GM12864 (cell line): ENCODE measurements at regions not wholly inside any gene's neighbourhood (a gene's known extent, or its start where the extent isn't known, plus 50 kb on each side); places are given as distances from the start of the nearest gene placed in this dataset.

Source experiments
- DNase-seq: peaks from one replicate; pipeline ENCODE4 v3.0.0-alpha.2; 2011; ENCODE audit warnings: low read depth
- H3K4me3 ChIP-seq: 2 replicates; pipeline ENCODE4 v1.5.1; 2011; ENCODE audit warnings: mild to moderate bottlenecking, low read depth, low read length, control low read depth
- TF ChIP-seq, protein P1 (sequence below): IDR thresholded peaks from 2 replicates; pipeline ENCODE4 v1.5.1; 2011; ENCODE audit warnings: low read depth, mild to moderate bottlenecking, moderate library complexity, low read length, control low read depth, inconsistent platforms; ENCODE audit errors: missing control alignments

DNA sequence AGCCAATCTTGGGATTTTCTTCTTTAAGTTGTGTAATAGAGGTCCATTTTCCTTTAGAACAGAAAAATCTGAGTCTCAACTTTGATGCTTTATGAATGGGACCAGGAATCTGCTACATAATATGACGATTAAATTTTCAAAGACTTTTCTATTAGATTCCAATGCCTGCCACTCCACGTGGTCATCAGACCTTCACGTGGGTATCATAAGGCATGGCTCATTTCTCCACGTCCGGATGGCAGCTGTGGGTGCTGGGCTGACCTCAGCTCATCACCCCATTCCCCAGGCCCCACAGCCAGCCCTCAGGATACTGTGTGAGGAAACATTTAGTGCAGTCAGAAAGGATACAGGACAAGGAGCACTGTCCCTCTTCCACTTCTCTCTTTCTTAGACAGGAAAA, 159.7 kb downstream of the SEMA6D start:
- H3K4me3 ChIP-seq = no peak overlapping the region
- DNase-seq = no peak
- TF ChIP-seq, protein P1, sequence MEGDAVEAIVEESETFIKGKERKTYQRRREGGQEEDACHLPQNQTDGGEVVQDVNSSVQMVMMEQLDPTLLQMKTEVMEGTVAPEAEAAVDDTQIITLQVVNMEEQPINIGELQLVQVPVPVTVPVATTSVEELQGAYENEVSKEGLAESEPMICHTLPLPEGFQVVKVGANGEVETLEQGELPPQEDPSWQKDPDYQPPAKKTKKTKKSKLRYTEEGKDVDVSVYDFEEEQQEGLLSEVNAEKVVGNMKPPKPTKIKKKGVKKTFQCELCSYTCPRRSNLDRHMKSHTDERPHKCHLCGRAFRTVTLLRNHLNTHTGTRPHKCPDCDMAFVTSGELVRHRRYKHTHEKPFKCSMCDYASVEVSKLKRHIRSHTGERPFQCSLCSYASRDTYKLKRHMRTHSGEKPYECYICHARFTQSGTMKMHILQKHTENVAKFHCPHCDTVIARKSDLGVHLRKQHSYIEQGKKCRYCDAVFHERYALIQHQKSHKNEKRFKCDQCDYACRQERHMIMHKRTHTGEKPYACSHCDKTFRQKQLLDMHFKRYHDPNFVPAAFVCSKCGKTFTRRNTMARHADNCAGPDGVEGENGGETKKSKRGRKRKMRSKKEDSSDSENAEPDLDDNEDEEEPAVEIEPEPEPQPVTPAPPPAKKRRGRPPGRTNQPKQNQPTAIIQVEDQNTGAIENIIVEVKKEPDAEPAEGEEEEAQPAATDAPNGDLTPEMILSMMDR = no peak

DNA sequence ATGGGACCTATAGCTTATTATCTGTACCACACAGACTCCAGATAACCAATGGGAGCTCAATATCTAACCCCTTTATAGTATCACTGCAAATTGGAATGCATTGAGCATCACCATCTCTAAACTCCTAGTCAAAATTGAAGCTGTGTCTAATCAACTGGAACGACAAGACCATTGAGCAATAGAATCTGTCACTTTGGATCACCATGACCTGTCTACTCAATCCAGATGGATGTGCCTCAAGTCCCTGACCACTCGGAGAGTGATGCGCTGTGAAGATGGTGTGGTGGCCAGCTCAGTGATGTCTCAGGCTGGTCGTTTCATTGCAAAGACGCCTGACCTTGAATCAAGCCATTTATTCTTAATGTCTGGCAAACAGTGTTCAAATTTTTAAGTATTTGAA, 160.5 kb downstream of the SEMA6D start:
- TF ChIP-seq, protein P1 = no peak
- DNase-seq = no peak
- H3K4me3 ChIP-seq = no peak overlapping the region

DNA sequence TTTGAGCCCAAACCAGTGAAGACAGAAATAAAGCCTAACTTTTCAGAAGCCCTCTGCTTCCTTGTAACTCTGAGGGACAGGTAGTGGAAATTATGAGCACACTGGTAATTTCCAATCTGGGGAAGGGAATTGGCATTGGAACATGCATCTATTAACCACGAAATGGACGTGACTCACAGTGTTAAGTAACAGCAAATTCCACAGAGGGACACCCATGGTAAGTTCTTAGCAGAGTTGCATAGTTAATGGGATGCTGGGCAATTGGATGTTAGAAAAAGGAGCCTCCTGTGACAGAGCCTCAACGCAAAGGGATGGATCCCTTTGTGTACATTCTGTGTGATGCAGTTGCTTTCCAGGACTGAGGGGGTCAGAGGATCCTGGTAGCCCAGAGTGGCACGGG, 168.6 kb downstream of the SEMA6D start:
- DNase-seq = no peak
- H3K4me3 ChIP-seq = no peak overlapping the region
- TF ChIP-seq, protein P1 = no peak

DNA sequence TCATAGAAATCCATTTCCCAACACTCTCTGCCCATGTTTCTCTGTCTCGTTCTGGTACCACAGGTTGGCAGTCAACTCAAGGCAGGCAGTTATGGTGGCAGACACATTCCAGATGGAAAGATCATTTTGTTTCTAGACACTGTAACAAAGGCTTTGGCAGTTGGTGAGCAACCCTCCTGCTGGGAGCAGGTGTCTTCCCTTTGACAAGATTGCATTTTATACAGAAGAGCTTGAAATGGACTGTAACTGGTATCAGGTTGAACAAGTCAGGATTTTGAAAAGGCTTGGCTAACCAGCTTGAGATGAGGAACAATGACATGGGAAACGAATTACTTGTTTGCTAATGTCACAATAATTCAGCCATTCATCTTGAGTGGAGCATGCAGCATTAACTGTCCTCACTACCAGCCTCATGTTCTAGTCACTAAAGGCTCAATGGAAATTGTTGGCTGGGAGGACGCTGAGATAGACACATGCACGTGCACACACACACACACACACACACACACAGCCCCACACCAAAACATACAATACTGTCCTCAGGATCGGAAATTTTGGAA, 170.0 kb downstream of the SEMA6D start:
- no peak for DNase-seq
- no peak overlapping the region for H3K4me3 ChIP-seq
- TF ChIP-seq, protein P1 = no peak

DNA sequence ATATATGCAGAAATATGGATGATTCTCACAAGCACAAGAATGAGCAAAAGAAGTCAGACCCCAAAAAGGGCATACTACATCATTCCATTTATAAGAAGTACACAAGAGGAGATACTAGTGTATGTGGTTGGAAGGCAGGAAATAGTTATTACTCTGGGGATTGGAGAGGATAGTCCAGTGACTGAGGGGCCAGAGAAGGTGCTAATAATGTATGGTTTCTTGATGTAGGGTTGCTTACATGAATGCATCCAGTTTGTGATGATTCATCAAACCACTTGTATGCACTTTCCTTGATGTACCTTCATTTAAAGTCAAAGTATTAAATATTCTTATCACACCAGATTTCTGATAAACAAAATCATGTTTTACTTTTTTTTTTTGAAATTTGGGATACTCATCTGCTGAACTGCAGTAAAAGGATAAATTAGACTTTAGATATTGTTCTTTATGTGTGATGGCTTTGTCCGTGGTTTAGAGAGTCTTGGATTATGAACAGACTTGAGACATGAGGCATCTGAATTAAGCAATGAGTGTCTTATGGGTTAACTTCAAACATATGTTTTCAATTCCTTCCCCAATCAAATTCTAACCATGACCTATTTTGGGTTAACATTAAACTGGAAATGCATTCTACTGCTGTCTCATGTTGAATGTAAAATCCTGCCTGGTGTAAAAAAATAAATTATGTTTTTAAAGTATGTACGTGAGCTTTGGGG, 171.2 kb downstream of the SEMA6D start:
- DNase-seq = no peak
- no peak overlapping the region for H3K4me3 ChIP-seq
- TF ChIP-seq, protein P1 = no peak

DNA sequence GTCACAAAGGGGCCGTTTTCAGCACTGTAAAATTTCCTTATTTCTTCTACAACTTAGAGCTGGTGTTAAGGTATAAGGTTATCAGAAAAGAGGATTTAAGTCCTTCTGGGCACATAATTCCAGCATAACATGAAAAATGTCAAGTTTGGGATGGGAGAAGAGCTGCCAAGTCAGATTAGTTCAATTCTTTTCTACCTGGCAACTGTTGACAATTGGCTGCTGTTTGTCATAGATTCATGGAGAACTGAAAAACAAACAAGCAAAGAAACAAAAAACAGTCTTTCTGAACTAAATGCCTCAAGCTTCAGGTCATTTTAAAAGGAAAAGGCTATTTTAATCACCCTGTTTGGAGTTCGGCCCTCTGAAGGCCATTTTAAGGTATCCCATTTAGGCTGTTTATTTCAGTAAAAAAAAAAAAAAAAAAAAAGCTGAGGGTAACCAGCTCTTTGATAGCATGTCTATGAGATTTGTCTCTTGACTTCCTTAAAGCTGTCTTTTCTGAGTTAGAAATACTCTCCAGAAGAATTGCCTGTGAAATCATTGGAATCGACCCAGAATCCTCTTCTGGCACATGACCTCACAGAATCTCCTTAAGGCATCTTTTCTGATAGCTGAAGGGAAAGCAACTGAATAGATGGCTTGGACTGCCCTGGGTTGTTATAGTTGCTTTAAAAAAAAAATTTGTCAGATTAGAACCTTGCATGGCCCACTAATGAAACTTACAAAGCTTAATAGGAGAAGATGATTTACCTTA, 173.3 kb downstream of the SEMA6D start:
- no peak overlapping the region for H3K4me3 ChIP-seq
- TF ChIP-seq, protein P1 = no peak
- no peak for DNase-seq
